Stimulated activated CD8-positive, alpha-beta memory T cell treated with anti-CD3 and anti-CD28 coated beads, Interleukin-15, amount 100 ng/mL, for 1 hour (primary cell): ENCODE measurements at regions not wholly inside any gene's neighbourhood (a gene's known extent, or its start where the extent isn't known, plus 50 kb on each side); places are given as distances from the start of the nearest gene placed in this dataset.

ENCODE experiments used
- DNase-seq: peaks from one replicate; pipeline ENCODE4 v3.0.0-alpha.2; 2020; ENCODE audit warnings: low read depth

- DNase-seq, result no peak
Observed at GRCh38 chr21:36532769-36533467, 53.0 kb upstream of the CLDN14 start.

- DNase-seq, result no peak
Observed at GRCh38 chr21:36533468-36533848, 53.5 kb upstream of the CLDN14 start.

- DNase-seq, result no peak
Observed at GRCh38 chr21:36534656-36535055, 54.7 kb upstream of the CLDN14 start.

GRCh38 chr21:36535618-36536241, 55.8 kb upstream of the CLDN14 start:
- DNase-seq, result no peak

- no peak for DNase-seq
Observed at GRCh38 chr21:36538761-36539160, 58.8 kb upstream of the CLDN14 start.

- no peak for DNase-seq
Observed at GRCh38 chr21:36539434-36540150, 59.7 kb upstream of the CLDN14 start.

- no peak for DNase-seq
Observed at GRCh38 chr21:36540700-36541099, 60.8 kb upstream of the CLDN14 start.

GRCh38 chr21:36541721-36542139, 61.8 kb upstream of the CLDN14 start:
- DNase-seq, result no peak

- DNase-seq, result no peak
Observed at GRCh38 chr21:36542312-36543101, 62.6 kb upstream of the CLDN14 start.

GRCh38 chr21:36543924-36544323, 64.0 kb upstream of the CLDN14 start:
- DNase-seq, result no peak

- no peak for DNase-seq
Observed at GRCh38 chr21:36544545-36544944, 64.6 kb upstream of the CLDN14 start.

GRCh38 chr21:36545776-36546511, 66.0 kb upstream of the CLDN14 start:
- no peak for DNase-seq

- no peak for DNase-seq
Observed at GRCh38 chr21:36547464-36547863, 67.5 kb upstream of the CLDN14 start.

- no peak for DNase-seq
Observed at GRCh38 chr21:36548866-36549265, 68.9 kb upstream of the CLDN14 start.

GRCh38 chr21:36549470-36549869, 69.5 kb upstream of the CLDN14 start:
- no peak for DNase-seq

GRCh38 chr21:36550761-36551160, 70.8 kb upstream of the CLDN14 start:
- DNase-seq, result no peak

GRCh38 chr21:36551321-36551720, 71.4 kb upstream of the CLDN14 start:
- DNase-seq, result no peak

GRCh38 chr21:36551731-36552433, 72.0 kb upstream of the CLDN14 start:
- DNase-seq, result no peak

GRCh38 chr21:36552434-36552785, 72.5 kb upstream of the CLDN14 start:
- DNase-seq, result no peak

GRCh38 chr21:36553406-36553805, 73.5 kb upstream of the CLDN14 start:
- no peak for DNase-seq
